ENCODE measurements at regions not wholly inside any gene's neighbourhood (a gene's known extent, or its start where the extent isn't known, plus 50 kb on each side); places are given as distances from the start of the nearest gene placed in this dataset.
"Not testable (repeated sequence)": the region's sequence is repeated elsewhere in the genome, so short reads cannot be mapped to it uniquely, and the experiment has no call there.

DNA sequence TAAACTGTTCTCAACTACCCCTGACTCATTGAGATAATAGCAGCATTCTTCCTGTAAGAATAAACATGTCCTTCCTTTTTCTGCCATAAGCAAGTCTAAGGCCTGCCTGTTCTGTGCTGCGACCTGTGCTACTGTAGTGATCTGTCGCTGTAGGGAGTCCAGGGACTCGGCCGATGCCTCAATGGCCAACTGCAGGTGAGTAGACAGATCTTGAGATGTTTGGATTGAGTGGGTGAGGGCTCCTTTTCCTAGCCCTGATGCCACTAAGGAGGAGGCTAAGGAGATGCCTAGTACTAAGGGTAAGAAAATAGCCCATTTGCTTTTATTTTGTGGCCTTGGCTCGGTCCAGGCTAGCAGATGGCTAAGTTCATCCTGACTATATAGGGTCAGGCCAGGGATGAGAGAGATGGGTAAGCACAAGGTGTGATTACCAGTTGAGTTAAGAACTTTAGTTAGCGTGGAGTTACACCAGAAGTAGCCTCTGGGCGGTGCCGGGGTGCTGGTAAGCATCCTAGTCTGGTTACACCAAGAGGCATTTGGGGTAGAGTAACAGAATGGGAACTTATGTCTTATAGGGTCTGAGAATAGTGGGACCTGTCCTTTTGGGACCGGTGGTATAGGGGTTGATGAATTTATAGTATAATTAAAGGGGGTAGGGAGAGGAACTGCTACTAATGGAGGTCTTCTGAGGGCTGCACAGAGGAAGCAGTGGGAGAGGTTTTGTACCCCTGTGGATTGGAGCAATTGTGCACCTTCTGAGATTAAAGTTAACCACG, 642.4 kb upstream of the DPP6 start:
- not testable (repeated sequence) for DNase-seq

- not testable (repeated sequence) for DNase-seq
These were observed 641.1 kb upstream of the DPP6 start for GRCh38 chr7:153410997-153411642.

- not testable (repeated sequence) for DNase-seq
These were observed 639.9 kb upstream of the DPP6 start for GRCh38 chr7:153412114-153412823.

DNA sequence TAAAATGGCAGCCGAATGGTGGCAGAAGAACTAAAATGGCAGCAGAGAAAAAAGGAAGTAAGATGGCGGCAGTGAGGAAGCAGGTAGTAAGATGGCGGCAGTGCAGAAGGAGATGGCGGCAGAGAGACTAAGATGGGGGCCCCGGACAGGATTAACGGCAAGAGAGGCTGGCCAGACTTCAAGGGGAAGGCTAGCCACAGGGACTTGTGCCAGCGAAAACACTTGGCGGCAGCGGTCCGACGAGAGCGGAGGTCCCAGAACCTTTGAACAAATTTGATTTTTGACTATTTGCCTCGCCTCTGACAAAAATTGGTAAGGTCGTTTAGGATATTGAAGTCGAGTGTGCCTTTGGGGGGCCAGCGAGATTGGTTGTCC, 639.4 kb upstream of the DPP6 start:
- not testable (repeated sequence) for DNase-seq

DNA sequence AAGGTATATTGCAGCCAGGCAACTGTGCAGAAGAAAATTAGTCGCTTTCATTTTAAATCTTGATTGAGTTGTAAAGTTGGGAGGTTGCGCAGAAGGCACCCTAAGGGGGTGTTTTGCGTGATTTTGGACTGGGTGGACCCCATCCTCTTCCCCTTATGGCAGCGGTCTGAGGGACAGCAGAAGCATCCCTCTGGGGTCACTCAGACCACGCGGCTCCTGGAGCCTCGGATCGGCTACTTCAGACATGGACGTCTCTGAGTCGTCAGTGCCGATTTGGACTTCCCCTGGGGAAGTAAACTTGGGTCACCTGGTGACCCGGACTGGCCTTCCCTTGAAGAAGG, 639.0 kb upstream of the DPP6 start:
- DNase-seq: no peak

- no peak for DNase-seq
These were observed 638.5 kb upstream of the DPP6 start for GRCh38 chr7:153413540-153414287.

DNA sequence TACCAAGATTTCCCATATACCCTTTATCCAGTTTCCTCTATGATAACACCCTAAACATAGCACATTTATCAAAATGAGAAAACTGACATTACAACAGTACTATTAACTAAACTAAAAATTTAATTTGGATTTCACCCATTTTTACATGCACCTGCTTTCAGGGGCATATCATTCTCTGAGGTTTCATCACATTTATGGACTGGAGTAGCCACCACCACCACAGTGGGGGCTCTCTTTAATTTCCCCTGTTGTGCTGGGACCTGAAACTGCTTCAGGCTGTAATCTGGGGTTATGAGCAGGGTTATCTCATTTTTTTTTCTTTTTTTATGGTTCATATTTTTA, 637.9 kb upstream of the DPP6 start:
- no peak for DNase-seq

- no peak for DNase-seq
These were observed 636.6 kb upstream of the DPP6 start for GRCh38 chr7:153415632-153416031.

DNA sequence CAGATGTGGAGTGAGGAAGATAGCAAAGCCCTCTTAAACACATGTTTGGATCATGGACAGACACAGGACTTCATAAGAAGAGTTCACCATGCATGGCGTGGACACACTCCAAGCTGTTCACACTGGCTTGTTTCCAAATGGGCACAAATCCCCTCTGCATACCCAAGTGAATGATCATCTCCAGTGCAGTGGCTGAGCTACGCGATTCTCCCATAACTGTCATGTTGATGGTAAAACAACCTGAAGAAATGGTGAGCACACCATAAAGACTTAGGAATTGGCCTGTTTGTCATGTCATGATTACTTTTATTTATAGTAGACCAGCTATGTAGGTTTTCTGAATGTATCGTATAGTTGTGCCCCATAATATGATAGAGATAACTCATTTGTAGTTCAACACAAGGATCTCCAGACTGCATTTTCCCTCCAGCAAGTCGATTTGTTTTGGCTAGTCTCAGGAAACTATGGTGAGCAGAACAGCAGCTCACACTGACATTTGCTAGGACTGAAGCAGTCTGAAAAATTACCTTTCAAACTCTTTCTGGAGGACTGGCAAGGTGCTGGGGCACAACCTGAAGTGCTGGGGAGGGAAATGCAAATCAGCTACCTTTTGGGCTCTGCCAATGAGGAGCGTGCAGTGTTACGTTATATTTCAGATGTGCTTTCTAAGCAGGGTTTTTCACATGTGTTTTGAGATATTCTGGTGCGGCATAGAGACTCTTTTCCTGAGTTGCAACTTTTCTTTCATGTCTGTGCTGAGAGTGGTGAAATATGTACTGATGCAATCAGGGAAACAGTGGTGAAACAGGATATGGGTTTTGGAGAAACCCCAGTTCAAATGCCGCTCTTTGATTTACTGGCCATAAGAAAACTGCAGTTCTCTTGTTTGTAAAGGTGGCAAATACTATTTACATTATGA, 629.6 kb upstream of the DPP6 start:
- DNase-seq: no peak

DNA sequence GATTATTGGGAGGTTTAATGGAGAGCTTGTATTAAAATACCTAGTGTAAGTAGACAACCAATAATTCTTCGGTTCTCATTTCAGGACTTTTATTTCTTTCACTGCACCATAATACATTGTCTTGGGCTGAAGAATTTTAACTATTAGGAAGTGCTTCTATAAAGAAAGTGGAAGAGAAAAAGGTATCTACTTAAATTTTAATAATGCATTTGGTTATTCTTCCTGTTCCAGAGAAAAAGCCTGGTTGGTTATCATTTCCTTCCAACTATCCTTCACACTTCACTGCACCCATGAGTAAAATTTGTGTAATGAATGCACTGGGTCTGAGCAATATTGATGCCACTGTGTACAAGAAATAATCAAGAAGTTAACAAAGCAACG, 629.0 kb upstream of the DPP6 start:
- no peak for DNase-seq

DNA sequence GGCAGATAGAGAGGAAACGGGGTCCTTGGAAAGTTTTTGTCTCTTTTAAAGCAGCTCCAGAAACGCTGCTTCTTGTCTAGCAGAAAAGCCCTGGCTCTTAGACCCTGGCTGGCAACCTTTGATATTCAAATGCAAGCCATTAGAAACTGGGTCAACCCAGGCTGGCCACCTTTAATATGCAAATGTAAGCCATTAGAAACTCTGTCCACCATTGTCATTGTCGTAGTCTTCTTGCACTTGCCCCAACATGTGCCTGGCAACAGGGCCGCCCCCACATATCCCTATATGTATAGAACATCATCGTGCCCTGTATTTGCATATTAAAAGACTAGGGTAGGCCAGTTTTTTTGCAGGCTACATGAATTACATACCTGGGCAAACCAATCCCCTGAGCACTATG, 621.3 kb upstream of the DPP6 start:
- DNase-seq: no peak

DNA sequence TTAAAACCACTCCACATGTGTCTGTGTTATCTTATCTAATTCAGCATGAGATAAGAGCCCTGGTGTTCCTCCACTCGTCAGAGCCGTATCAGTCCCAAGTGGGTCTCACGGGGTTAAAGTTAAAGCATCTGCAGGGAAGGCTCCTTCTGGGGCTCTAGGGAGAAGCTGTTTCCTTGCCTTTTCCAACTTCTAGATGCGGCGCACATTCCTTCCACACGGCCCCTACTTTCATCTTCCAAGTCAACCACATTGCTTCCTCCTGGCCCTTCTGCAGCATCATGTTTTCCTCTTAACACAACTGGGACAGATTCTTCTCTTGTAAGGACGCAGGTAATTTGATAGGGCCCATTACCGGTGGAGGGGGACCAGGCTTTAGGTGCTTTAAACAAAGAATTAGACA, 620.1 kb upstream of the DPP6 start:
- no peak for DNase-seq

DNA sequence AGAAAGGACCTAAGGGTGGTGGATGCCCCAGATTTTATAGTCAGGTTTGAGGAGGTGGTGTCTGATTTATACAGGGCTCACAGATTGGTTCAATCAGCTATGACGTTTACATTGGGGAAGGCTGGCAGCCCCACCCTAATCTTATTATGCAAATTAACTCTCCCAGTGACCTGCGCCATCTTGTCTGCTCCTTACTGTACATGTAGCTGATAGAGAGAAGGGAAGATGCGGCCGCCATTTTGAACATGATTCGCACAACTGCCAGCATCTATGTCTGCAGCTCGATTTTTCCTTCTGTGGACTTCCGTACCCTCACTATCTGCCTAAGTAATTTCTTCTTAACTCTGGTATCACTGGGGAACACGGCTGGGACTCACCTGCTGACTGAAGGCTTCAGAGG, 619.0 kb upstream of the DPP6 start:
- DNase-seq: no peak

DNA sequence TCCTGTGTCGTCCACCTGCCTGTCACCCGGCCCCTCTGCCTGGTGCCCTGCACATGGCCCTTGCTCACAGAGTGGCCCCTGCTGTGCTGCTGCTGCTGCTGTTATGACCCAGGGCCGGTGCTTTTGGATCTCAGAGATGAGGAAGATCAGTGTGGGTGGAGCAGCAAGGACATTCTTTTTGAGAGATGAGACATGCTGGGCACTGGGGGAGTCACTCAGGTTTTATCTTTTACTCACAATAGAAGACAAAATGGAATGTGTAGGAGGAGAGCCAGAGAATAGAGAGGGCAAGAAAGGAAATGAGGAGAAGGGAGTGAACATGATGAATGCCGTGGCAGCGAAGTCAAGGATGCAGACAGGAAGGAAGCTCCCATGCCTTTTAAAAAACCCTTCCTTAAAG, 611.5 kb upstream of the DPP6 start:
- no peak for DNase-seq

- no peak for DNase-seq
These were observed 609.0 kb upstream of the DPP6 start for GRCh38 chr7:153443032-153443701.

DNA sequence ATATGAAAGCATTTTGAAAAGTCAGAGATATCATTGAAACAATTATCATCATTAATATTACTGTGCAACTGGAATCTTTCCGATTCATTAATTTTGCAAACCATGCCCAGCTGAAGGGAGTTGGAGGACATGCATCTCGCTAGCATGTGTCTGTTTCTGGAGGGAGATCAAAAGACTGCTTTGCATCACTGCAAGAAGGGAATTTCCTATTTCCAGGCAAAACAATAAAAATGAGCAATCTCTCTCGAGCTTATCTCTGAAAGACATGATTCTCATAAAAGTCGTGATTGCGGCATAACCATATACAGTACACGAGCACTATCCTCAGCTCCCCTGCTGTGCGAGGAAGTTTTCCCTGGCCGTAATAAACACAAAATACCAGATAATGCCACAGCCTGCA, 607.6 kb upstream of the DPP6 start:
- peak; percentile 18 to 48 for DNase-seq

GRCh38 chr7:153445641-153446040, 606.6 kb upstream of the DPP6 start:
- DNase-seq: peak; percentile 64 to 91

GRCh38 chr7:153446490-153446889, 605.7 kb upstream of the DPP6 start:
- no peak for DNase-seq

- no peak for DNase-seq
These were observed 605.2 kb upstream of the DPP6 start for GRCh38 chr7:153447011-153447410.

GRCh38 chr7:153452661-153453060, 599.5 kb upstream of the DPP6 start:
- DNase-seq: peak in 1 of 2 experiments; percentile 62

DNA sequence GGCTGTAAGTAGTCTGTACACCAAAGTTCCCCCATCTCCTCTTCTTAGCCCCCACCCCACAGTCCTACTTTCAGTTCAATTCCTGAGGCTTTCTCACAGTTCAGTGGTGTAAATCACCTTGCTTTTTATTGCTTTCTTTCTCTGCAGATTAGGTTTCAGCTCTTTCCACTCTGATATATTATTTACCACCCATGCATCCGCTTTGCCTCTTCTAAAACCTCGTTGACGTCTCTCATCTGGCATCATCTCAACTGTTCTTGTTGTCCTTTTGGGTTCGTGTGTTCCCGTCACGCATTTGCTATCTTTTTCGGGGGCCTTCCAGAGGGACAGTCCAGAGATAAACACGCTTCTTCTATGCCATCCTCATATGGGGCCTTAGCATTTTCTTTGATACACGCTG, 597.9 kb upstream of the DPP6 start:
- DNase-seq: no peak

DNA sequence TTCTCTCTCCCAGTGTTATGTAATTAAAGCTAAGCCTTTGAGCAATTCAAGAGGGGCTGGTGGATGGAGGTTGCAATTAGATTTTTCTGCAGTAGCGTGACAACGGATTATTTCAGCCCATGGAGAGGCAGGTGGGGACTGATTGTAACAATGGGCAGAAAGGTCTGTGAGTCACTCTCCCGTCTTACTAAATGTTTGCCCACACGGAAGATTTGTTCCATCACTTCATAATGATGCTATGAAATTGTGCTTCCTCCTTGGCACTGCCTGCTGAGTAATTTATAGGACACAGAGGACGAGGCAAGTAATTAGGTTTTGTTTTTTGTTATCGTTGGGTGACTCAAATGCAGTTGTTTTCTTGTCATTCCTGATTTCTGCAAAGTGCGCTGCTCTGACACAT, 594.5 kb upstream of the DPP6 start:
- DNase-seq: no peak
